CD4-positive, alpha-beta T cell treated with Interleukin-10 for 1 hour (primary cell): ENCODE measurements at regions not wholly inside any gene's neighbourhood (a gene's known extent, or its start where the extent isn't known, plus 50 kb on each side); places are given as distances from the start of the nearest gene placed in this dataset.

Experiments used
- DNase-seq: peaks from one replicate; pipeline ENCODE4 v3.0.0-alpha.2; 2020

DNA sequence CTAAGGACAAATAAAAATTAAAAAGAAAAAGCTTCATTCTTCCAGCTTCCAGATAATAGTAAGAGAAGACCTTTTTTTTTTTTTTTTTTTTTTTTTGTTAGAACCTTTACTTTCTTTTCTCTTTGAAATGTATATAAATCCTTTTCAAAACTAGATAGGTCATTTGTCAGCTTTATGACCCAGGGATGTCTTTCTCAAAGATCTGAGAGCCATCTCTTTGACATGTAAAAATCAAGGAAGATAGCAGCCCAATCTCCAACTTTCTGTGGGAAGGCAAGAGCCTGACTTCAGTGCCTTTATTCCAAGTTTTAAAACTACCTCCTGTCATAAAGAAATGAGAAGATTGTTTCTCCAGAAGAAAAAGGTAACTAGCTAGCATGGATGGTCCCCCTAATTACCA is 203.3 kb upstream of the LRFN5 start:
- DNase-seq: no peak

DNA sequence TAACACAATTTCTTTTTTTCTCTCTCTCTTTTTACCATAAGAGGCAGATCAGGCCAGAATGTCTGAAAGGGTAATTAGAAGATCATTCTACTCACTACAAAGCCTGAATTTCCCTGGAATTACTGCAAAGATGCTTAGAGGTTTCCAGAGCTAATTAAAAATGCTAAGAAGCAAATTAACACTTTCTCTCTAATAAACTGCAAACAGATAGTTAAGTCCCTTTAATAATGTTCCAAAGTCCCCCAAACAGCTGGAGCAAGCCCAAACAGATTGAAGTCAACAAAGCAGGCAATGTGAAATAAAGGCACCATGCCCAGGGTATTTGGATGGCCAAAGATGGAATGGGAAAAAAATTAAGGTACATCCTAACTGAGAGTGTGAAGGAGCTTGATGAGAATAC is 208.8 kb upstream of the LRFN5 start:
- no peak for DNase-seq

DNA sequence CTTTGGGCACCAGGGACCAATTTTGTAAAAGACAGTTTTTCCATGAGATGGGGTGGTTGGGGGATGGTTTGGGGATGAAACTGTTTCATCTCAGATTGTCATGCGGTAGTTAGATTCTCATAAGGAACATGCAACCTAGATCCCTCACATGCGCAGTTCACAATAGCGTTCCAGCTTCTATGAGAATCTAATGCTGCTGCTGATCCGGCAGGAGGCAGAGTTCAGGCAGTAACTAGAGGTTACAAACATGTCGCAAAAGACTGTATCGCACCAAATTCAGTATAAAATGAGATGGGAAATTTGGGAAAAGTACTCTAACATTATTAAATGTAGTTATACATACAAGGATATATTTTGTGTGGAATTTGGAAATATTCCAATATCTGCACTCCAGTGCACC is 213.2 kb upstream of the LRFN5 start:
- DNase-seq: no peak

DNA sequence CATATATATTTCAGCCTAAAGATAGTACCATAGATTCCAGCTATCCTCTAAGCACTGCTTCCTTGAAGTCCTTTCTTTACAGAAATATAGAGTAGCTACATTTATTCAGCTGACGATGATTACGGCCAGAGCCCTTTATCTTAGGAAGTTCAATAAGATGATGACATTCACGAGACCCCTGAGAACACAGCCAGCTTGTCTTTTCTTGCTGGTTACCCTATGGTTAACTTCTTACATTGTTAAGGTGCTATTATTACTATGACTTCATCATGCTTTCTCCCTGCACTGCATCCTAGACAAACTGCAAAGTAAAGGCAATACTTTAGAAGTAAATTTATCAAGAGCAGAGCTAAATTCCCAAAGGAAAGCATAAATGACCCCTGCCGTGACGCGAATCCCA is 214.4 kb upstream of the LRFN5 start:
- DNase-seq: no peak

GRCh38 chr14:41389355-41389754 is 217.3 kb upstream of the LRFN5 start:
- no peak for DNase-seq

GRCh38 chr14:41385797-41386196 is 220.9 kb upstream of the LRFN5 start:
- no peak for DNase-seq

GRCh38 chr14:41380017-41380416 is 226.7 kb upstream of the LRFN5 start:
- no peak for DNase-seq

- DNase-seq: no peak
Observed at GRCh38 chr14:41378526-41378925, 228.2 kb upstream of the LRFN5 start.

- no peak for DNase-seq
Observed at GRCh38 chr14:41377932-41378331, 228.7 kb upstream of the LRFN5 start.

GRCh38 chr14:41374092-41374491 is 232.6 kb upstream of the LRFN5 start:
- no peak for DNase-seq

GRCh38 chr14:41362139-41362538 is 244.5 kb upstream of the LRFN5 start:
- DNase-seq: no peak

- DNase-seq: no peak
Observed at GRCh38 chr14:41360126-41360525, 246.6 kb upstream of the LRFN5 start.

DNA sequence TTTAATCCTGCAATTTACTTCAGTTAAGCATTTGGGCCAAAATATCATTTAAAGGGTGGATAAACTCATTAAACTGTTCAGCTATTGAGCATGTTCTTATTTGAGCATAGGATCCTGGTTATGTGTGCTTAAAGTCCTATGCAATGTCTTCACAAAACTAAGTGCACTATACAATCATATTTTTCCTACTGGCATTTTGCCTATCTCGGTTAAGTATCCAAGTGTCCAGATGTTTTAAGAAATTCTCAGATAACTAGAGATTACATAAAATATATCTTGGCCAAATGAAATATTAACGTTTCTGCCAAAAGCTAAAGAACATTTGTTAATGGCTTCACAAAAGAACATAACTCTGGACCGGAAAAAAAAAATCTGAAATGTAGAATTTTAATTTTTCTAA is 250.8 kb upstream of the LRFN5 start:
- no peak for DNase-seq

- no peak for DNase-seq
Observed at GRCh38 chr14:41350476-41350875, 256.2 kb upstream of the LRFN5 start.

- DNase-seq: no peak
Observed at GRCh38 chr14:41349289-41349910, 257.3 kb upstream of the LRFN5 start.

GRCh38 chr14:41343857-41344256 is 262.8 kb upstream of the LRFN5 start:
- no peak for DNase-seq

- DNase-seq: no peak
Observed at GRCh38 chr14:41313196-41313595, 293.5 kb upstream of the LRFN5 start.

DNA sequence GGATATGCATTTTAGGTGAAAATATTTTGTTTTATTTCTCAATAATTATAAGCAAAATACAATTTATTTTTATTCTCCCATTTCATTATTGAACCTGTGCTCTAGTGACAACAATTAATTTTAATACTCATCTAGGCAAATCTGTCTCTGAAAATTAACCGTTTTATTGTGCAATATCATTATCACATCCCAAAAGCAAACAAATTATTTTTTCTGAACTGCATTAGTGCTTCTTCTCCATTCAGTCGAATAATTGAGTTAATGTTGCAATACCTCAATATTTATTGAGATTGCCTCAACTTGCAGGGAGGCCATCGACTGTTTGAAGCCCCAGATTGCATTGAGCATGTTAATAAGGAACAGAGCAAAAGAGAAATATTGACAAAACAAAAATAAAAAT is 303.2 kb upstream of the LRFN5 start:
- DNase-seq: no peak

- DNase-seq: no peak
Observed at GRCh38 chr14:41302776-41303175, 303.9 kb upstream of the LRFN5 start.

- no peak for DNase-seq
Observed at GRCh38 chr14:41299924-41300323, 306.8 kb upstream of the LRFN5 start.

- DNase-seq: no peak
Observed at GRCh38 chr14:41298328-41298690, 308.4 kb upstream of the LRFN5 start.

DNA sequence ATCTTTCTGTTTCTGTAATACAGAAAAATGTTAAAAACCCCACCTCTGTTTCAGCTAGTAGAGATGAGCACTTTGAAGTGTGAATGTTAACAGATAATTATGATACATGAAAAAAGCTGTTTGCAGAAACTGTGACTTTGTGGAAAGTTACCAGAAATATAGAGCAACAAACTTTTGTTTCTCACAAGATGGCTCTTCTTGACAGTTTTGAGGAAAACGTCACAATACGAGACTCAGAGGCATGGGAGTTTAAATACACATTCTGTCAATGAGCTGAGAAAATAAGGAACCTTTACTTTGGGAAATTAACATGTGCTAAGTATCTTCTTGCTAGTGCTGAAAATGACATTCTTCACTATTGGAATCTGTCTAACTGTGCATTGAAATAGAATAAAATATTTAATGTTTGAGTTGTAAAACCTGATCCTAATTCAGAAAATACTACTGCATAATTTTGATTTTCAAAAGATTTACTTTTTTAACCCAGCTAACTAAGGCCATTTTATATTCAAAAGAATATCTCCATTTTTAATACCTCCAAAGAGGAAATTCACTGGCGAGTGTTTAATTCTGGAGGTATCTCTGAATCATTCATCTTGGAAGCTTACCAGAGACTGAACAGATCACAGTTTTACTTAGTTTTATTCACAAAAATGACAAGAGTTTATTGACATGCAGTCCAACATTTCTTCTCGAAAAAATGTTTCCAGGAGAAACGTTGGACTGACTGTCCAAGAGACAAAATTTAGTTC is 308.9 kb upstream of the LRFN5 start:
- DNase-seq: no peak

DNA sequence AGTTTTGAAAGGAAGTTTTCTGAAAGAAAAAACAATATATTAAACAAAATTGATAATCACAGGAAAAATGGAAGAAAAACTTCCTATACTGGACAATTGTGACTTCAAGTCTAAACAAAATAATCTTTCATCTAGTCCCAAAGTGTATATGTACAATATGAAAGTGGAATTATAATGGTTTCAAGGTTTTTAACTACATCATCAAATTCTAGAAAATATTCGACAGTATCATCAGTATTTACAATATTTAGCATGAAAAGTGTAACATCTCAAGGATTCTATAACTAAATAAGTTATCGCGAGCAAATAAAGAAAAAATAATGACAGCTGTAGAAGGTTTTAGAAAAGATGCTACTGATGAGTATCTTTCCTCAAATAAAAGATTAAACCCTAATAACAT is 310.9 kb upstream of the LRFN5 start:
- DNase-seq: no peak

- no peak for DNase-seq
Observed at GRCh38 chr14:41289025-41289424, 317.7 kb upstream of the LRFN5 start.

DNA sequence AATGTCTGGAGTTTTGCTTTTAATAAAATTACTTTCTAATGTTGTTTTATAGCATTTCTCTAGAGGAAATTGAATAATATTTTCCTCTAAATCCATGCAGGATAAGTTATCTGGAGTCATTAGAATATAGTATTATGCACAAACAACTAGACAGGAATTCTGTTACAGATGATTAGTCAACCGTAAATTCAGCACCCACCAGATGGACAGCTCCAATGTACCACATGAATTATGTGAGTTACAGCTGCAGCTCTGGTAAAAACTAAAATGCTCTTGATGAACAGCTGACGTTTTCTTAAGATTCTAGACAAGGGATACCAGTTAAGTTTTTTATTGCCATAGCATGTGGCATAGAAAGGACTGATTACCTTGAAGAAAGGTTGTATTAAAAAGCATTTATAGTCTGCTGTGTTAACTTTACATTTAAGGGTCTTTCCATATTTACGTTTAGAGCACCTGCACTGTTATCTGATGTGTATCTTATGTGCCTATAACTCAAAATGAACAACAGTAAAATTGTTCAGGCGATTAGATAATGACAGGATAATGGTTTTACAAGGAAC is 321.4 kb upstream of the LRFN5 start:
- DNase-seq: no peak
